Activated naive CD8-positive, alpha-beta T cell treated with anti-CD3 and anti-CD28 coated beads, Interleukin-2, amount 50 U/mL, for 16 hours (primary cell): ENCODE measurements at regions not wholly inside any gene's neighbourhood (a gene's known extent, or its start where the extent isn't known, plus 50 kb on each side); places are given as distances from the start of the nearest gene placed in this dataset.
"Not testable (repeated sequence)": the region's sequence is repeated elsewhere in the genome, so short reads cannot be mapped to it uniquely, and the experiment has no call there.

Experiments
- DNase-seq: peaks from one replicate; pipeline ENCODE4 v3.0.0-alpha.2; 2020; ENCODE audit warnings: low read depth, low spot score

- not testable (repeated sequence) for DNase-seq
These were observed 84.4 kb upstream of the ANTXRL start for GRCh38 chr10:46202405-46202804.

- not testable (repeated sequence) for DNase-seq
These were observed 82.2 kb upstream of the ANTXRL start for GRCh38 chr10:46204482-46205102.

GRCh38 chr10:46210427-46210826 lies 76.4 kb upstream of the ANTXRL start:
- DNase-seq: not testable (repeated sequence)

- no peak for DNase-seq
These were observed 71.4 kb upstream of the ANTXRL start for GRCh38 chr10:46215426-46215825.

GRCh38 chr10:46216003-46216634 lies 70.7 kb upstream of the ANTXRL start:
- DNase-seq: no peak

GRCh38 chr10:46216836-46217751 lies 69.7 kb upstream of the ANTXRL start:
- no peak for DNase-seq

- DNase-seq: no peak
These were observed 68.9 kb upstream of the ANTXRL start for GRCh38 chr10:46217752-46218453.

- no peak for DNase-seq
These were observed 67.9 kb upstream of the ANTXRL start for GRCh38 chr10:46218921-46219320.

GRCh38 chr10:46219431-46219990 lies 67.3 kb upstream of the ANTXRL start:
- DNase-seq: not testable (repeated sequence)

GRCh38 chr10:46220187-46220586 lies 66.6 kb upstream of the ANTXRL start:
- no peak for DNase-seq

- no peak for DNase-seq
These were observed 65.8 kb upstream of the ANTXRL start for GRCh38 chr10:46220872-46221538.

GRCh38 chr10:46222364-46222935 lies 64.3 kb upstream of the ANTXRL start:
- DNase-seq: no peak

- DNase-seq: no peak
These were observed 63.7 kb upstream of the ANTXRL start for GRCh38 chr10:46223064-46223480.

- DNase-seq: no peak
These were observed 63.0 kb upstream of the ANTXRL start for GRCh38 chr10:46223626-46224413.

GRCh38 chr10:46224414-46224682 lies 62.4 kb upstream of the ANTXRL start:
- DNase-seq: no peak

GRCh38 chr10:46225597-46225996 lies 61.2 kb upstream of the ANTXRL start:
- DNase-seq: no peak

- DNase-seq: no peak
These were observed 60.6 kb upstream of the ANTXRL start for GRCh38 chr10:46226232-46226631.

- no peak for DNase-seq
These were observed 59.8 kb upstream of the ANTXRL start for GRCh38 chr10:46226900-46227558.

GRCh38 chr10:46227571-46227935 lies 59.2 kb upstream of the ANTXRL start:
- no peak for DNase-seq
